IMR-90 (cell line): ENCODE measurements at regions not wholly inside any gene's neighbourhood (a gene's known extent, or its start where the extent isn't known, plus 50 kb on each side); places are given as distances from the start of the nearest gene placed in this dataset.

Source experiments
- ATAC-seq: fragments of 200-7000 bp; cut with Tn5 transposase; 2 replicates; pipeline ENCODE4 v1.9.1; 2020; ENCODE audit warnings: low read depth, mild to moderate bottlenecking, moderate library complexity
- BruUV-seq: library from RNA; stranded (reverse); fragments of 400-500 nt; replicated peaks from 2 replicates; lab custom pipeline; 2021; lab: Mats Ljungman, UMichigan
- CTCF ChIA-PET: fragments of 300-600 bp; formaldehyde crosslinking; extraction: SDS; loops from one replicate; lab custom pipeline; 2021; ENCODE audit warnings: antibody characterized with exemption; lab: Yijun Ruan, JAX
- POLR2A ChIA-PET: fragments of 300-600 bp; sonication (Branson Sonifier 250); formaldehyde crosslinking; loops from one replicate; lab custom pipeline; 2022; ENCODE audit warnings: antibody characterized with exemption; ENCODE audit not compliant: unreplicated experiment; lab: Charles Lee
- DNase-seq: peaks from one replicate; pipeline ENCODE4 v3.0.0; 2013
- H2AFZ ChIP-seq: replicated peaks from 2 replicates; pipeline ENCODE3; 2013; ENCODE audit warnings: low read length, mild to moderate bottlenecking; ENCODE audit not compliant: poor library complexity
- H2AK5ac ChIP-seq: 2 replicates; pipeline ENCODE4 v1.6.1; 2013; ENCODE audit warnings: low read depth, low read length, inconsistent platforms
- H2AK9ac ChIP-seq: replicated peaks from 2 replicates; pipeline ENCODE3; 2013; ENCODE audit warnings: mild to moderate bottlenecking, low read depth, low read length, moderate library complexity; ENCODE audit not compliant: poor library complexity
- H2BK120ac ChIP-seq: 2 replicates; pipeline ENCODE4 v1.6.1; 2013; ENCODE audit warnings: low read depth, low read length, inconsistent platforms
- H2BK15ac ChIP-seq: 3 replicates; pipeline ENCODE4 v1.6.1; 2013; ENCODE audit warnings: low read depth, low read length, inconsistent platforms
- H2BK20ac ChIP-seq: 2 replicates; pipeline ENCODE4 v1.6.1; 2013; ENCODE audit warnings: low read depth, mild to moderate bottlenecking, inconsistent platforms, low read length, moderate library complexity
- H2BK5ac ChIP-seq: 2 replicates; pipeline ENCODE4 v1.6.1; 2013; ENCODE audit warnings: mild to moderate bottlenecking, low read depth, low read length, inconsistent platforms; ENCODE audit not compliant: poor library complexity, severe bottlenecking
- H3K14ac ChIP-seq: replicated peaks from 2 replicates; pipeline ENCODE4 v1.6.1; 2013; ENCODE audit warnings: low read depth, low read length, inconsistent platforms
- H3K18ac ChIP-seq: 2 replicates; pipeline ENCODE4 v1.6.1; 2013; ENCODE audit warnings: low read depth, low read length, control low read depth
- H3K23ac ChIP-seq: 2 replicates; pipeline ENCODE4 v1.6.1; 2013; ENCODE audit warnings: low read depth, low read length, inconsistent platforms
- H3K27ac ChIP-seq: 2 replicates; pipeline ENCODE4 v1.5.1; 2013; ENCODE audit warnings: mild to moderate bottlenecking, control low read depth, low read length; ENCODE audit not compliant: insufficient read depth
- H3K27me3 ChIP-seq: 2 replicates; pipeline ENCODE4 v1.6.1; 2013; ENCODE audit warnings: low read length; ENCODE audit not compliant: control insufficient read depth, insufficient read depth
- H3K36me3 ChIP-seq: 2 replicates; pipeline ENCODE4 v1.6.1; 2013; ENCODE audit warnings: low read length, mixed read lengths; ENCODE audit not compliant: control insufficient read depth, insufficient read depth
- H3K4ac ChIP-seq: 2 replicates; pipeline ENCODE4 v1.6.1; 2013; ENCODE audit warnings: low read depth, low read length, inconsistent platforms
- H3K4me1 ChIP-seq: 2 replicates; pipeline ENCODE4 v1.6.1; 2013; ENCODE audit warnings: low read length, mixed read lengths; ENCODE audit not compliant: control insufficient read depth, insufficient read depth
- H3K4me2 ChIP-seq: 2 replicates; pipeline ENCODE4 v1.6.1; 2013; ENCODE audit warnings: low read depth, mild to moderate bottlenecking, control low read depth, low read length, moderate library complexity
- H3K4me3 ChIP-seq: 2 replicates; pipeline ENCODE4 v1.5.1; 2013; ENCODE audit warnings: low read depth, mild to moderate bottlenecking, control low read depth, low read length, moderate library complexity; ENCODE audit not compliant: insufficient read depth
- H3K56ac ChIP-seq: 2 replicates; pipeline ENCODE4 v1.6.1; 2013; ENCODE audit warnings: low read length, inconsistent platforms; ENCODE audit not compliant: insufficient read depth; ENCODE audit errors: extremely low read depth
- H3K79me1 ChIP-seq, 2 experiments: 2 replicates each; pipeline ENCODE4 v1.6.1; 2013; ENCODE audit warnings: low read length in 2 of 2, inconsistent platforms in 1 of 2, low read depth in 1 of 2
- H3K9ac ChIP-seq: 2 replicates; pipeline ENCODE4 v1.6.1; 2013; ENCODE audit warnings: low read depth, low read length, control low read depth
- H3K9me1 ChIP-seq: 2 replicates; pipeline ENCODE4 v1.6.1; 2013; ENCODE audit warnings: low read length, inconsistent platforms; ENCODE audit not compliant: insufficient read depth
- H3K9me3 ChIP-seq: 2 replicates; pipeline ENCODE4 v1.6.1; 2013; ENCODE audit warnings: low read length; ENCODE audit not compliant: control insufficient read depth, insufficient read depth
- H4K20me1 ChIP-seq: 2 replicates; pipeline ENCODE4 v1.6.1; 2013; ENCODE audit warnings: low read length, inconsistent platforms; ENCODE audit not compliant: insufficient read depth
- H4K5ac ChIP-seq: 2 replicates; pipeline ENCODE4 v1.6.1; 2013; ENCODE audit warnings: mild to moderate bottlenecking, low read depth, low read length, control low read depth
- H4K8ac ChIP-seq, 2 experiments: 2 replicates each; pipeline ENCODE4 v1.6.1; 2013; ENCODE audit warnings: low read depth in 2 of 2, low read length in 2 of 2, control low read depth in 1 of 2, inconsistent platforms in 1 of 2
- H4K91ac ChIP-seq: 2 replicates; pipeline ENCODE4 v1.6.1; 2013; ENCODE audit warnings: low read depth, low read length, inconsistent platforms; ENCODE audit not compliant: insufficient read depth
- BHLHE40 ChIP-seq: fragments of 150-350 bp; IDR thresholded peaks from 2 replicates; pipeline ENCODE4 v1.6.1; 2016; ENCODE audit warnings: mild to moderate bottlenecking, low read depth, low read length
- CEBPB ChIP-seq: IDR thresholded peaks from 2 replicates; pipeline ENCODE4 v1.6.1; 2012; ENCODE audit warnings: low read depth, low read length, improper control_type of control experiment
- CHD1 ChIP-seq: IDR thresholded peaks from 2 replicates; pipeline ENCODE4 v1.6.1; 2012; ENCODE audit warnings: low read depth, low read length, improper control_type of control experiment
- FOS ChIP-seq: fragments of 150-350 bp; IDR thresholded peaks from 2 replicates; pipeline ENCODE4 v1.6.1; 2016; ENCODE audit warnings: low read depth, low read length
- MAFK ChIP-seq: IDR thresholded peaks from 2 replicates; pipeline ENCODE4 v1.6.1; 2012; ENCODE audit warnings: low read depth, low read length, improper control_type of control experiment
- MAZ ChIP-seq: IDR thresholded peaks from 2 replicates; pipeline ENCODE4 v1.6.1; 2012; ENCODE audit warnings: low read depth, mild to moderate bottlenecking, low read length, improper control_type of control experiment, moderate library complexity, borderline replicate concordance
- MXI1 ChIP-seq: IDR thresholded peaks from 2 replicates; pipeline ENCODE4 v1.6.1; 2012; ENCODE audit warnings: low read depth, mild to moderate bottlenecking, low read length, moderate library complexity, borderline replicate concordance
- NFE2L2 ChIP-seq: fragments of 150-350 bp; IDR thresholded peaks from 2 replicates; pipeline ENCODE4 v1.6.1; 2016; ENCODE audit warnings: low read depth, mild to moderate bottlenecking, low read length
- POLR2A ChIP-seq: IDR thresholded peaks from 2 replicates; pipeline ENCODE4 v1.6.1; 2012; ENCODE audit warnings: mild to moderate bottlenecking, low read depth, low read length
- RAD21 ChIP-seq: IDR thresholded peaks from 2 replicates; pipeline ENCODE4 v1.6.1; 2012; ENCODE audit warnings: low read length, improper control_type of control experiment
- RCOR1 ChIP-seq: IDR thresholded peaks from 2 replicates; pipeline ENCODE4 v1.6.1; 2012; ENCODE audit warnings: mild to moderate bottlenecking, low read length, improper control_type of control experiment; ENCODE audit not compliant: insufficient replicate concordance
- RFX5 ChIP-seq: IDR thresholded peaks from 2 replicates; pipeline ENCODE4 v1.8.0; 2012; ENCODE audit warnings: low read depth, mild to moderate bottlenecking, low read length, moderate library complexity
- SMC3 ChIP-seq: fragments of 150-350 bp; IDR thresholded peaks from 2 replicates; pipeline ENCODE4 v1.6.1; 2016; ENCODE audit warnings: low read depth, mild to moderate bottlenecking, antibody characterized with exemption, low read length, moderate library complexity
- WGBS, 2 experiments: methylation state at CpG; one replicate each; pipeline versions ENCODE4 v1.1.5 to v1.1.7; 2013; ENCODE audit warnings: missing lambda C conversion rate in 2 of 2; ENCODE audit not compliant: insufficient read length in 1 of 2; ENCODE audit errors: extremely low coverage in 2 of 2; 5-methylcytosine and 5-hydroxymethylcytosine counted together
- dilution Hi-C: fragments of 300-500 bp; cut with HindIII; formaldehyde crosslinking; loops from one replicate; pipeline ENCODE4 v1.14.3; 2018; ENCODE audit warnings: low sequenced_read_pairs; ENCODE audit not compliant: unreplicated experiment
- in situ Hi-C: fragments of 300-500 bp; cut with MboI; formaldehyde crosslinking; loops from 3 replicates; pipeline ENCODE4 v1.14.3; 2019; ENCODE audit warnings: low sequenced_read_pairs, inconsistent platforms, mixed read lengths
- intact Hi-C: fragments of 100-400 bp; cut with micrococcal nuclease; formaldehyde crosslinking; loops from 2 replicates; pipeline ENCODE4 v1.10.0; 2022
- TF ChIP-seq, protein P1 (sequence below): fragments of 150-350 bp; IDR thresholded peaks from 2 replicates; pipeline ENCODE4 v1.6.1; 2017; ENCODE audit warnings: mild to moderate bottlenecking, antibody characterized with exemption, low read length, low read depth
- TF ChIP-seq, protein P2 (sequence below): fragments of 150-350 bp; IDR thresholded peaks from 2 replicates; pipeline ENCODE4 v1.6.1; 2016; ENCODE audit warnings: low read depth, mild to moderate bottlenecking, low read length, moderate library complexity, borderline replicate concordance
- TF ChIP-seq, protein P3 (sequence below): conservative IDR thresholded peaks from 2 replicates; pipeline ENCODE4 v1.5.1; 2012; ENCODE audit warnings: mild to moderate bottlenecking, low read depth, low read length, improper control_type of control experiment

DNA sequence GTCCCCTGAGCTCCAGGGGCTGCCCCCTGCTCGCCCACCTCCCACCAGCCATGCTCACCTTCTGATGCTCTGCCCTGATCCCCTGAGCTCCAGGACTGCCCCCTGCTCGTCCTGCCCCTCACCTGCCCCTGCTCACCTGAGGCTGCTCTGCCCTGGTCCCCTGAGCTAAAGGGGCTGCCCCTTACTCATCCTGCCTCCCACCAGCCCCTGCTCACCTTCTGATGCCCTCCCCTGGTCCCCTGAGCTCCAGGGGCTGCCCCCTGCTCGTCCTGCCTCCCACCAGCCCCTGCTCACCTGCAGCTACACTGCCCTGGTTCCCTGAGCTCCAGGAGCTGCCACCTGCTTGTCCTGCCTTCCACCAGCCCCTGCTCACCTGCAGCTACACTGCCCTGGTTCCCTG, 247.2 kb downstream of the TMEM121 start:
- DNase-seq (no peak), ATAC-seq (no peak)
- dilution Hi-C loops (no loop called here), intact Hi-C loops (no loop called here), in situ Hi-C loops (no loop called here)
- Histone ChIP-seq H2BK5ac (no peak overlapping the region), H2BK20ac (no peak overlapping the region), H3K36me3 (no peaks in the 10 kb centered on the region), H3K27ac (no peak overlapping the region), H2AFZ (no peak overlapping the region), H3K4ac (no peak overlapping the region), H2AK9ac (no peak overlapping the region), H3K9me1 (no peaks in the 10 kb centered on the region), H3K9ac (no peak overlapping the region), H3K4me3 (no peak overlapping the region), H3K14ac (no peak overlapping the region), H3K9me3 (peaks cover 14% of the 10 kb centered on the region), H4K8ac (no peak overlapping the region), H3K18ac (no peak overlapping the region), H3K4me2 (no peak overlapping the region), H4K20me1 (no peaks in the 10 kb centered on the region), H2AK5ac (no peak overlapping the region), H3K27me3 (no peaks in the 10 kb centered on the region), H3K23ac (no peak overlapping the region), H3K79me1 (no peaks in the 10 kb centered on the region), H4K91ac (no peak overlapping the region), H3K56ac (no peak overlapping the region), H3K4me1 (no peaks in the 10 kb centered on the region), H2BK15ac (no peak overlapping the region), H4K5ac (no peak overlapping the region), H2BK120ac (no peak overlapping the region)
- ChIA-PET CTCF (no interaction called here), POLR2A (no interaction called here)
- no TSS peak for BruUV-seq
- TF ChIP-seq MAZ (no peak), BHLHE40 (no peak), RAD21 (no peak), CEBPB (no peak), RFX5 (no peak), CHD1 (no peak), SMC3 (no peak), MAFK (no peak), NFE2L2 (no peak), FOS (no peak), MXI1 (no peak), RCOR1 (no peak), POLR2A (no peak)
- TF ChIP-seq, protein P1, sequence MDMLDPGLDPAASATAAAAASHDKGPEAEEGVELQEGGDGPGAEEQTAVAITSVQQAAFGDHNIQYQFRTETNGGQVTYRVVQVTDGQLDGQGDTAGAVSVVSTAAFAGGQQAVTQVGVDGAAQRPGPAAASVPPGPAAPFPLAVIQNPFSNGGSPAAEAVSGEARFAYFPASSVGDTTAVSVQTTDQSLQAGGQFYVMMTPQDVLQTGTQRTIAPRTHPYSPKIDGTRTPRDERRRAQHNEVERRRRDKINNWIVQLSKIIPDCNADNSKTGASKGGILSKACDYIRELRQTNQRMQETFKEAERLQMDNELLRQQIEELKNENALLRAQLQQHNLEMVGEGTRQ = no peak
- TF ChIP-seq, protein P2, sequence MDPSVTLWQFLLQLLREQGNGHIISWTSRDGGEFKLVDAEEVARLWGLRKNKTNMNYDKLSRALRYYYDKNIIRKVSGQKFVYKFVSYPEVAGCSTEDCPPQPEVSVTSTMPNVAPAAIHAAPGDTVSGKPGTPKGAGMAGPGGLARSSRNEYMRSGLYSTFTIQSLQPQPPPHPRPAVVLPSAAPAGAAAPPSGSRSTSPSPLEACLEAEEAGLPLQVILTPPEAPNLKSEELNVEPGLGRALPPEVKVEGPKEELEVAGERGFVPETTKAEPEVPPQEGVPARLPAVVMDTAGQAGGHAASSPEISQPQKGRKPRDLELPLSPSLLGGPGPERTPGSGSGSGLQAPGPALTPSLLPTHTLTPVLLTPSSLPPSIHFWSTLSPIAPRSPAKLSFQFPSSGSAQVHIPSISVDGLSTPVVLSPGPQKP = no peak
- TF ChIP-seq, protein P3, sequence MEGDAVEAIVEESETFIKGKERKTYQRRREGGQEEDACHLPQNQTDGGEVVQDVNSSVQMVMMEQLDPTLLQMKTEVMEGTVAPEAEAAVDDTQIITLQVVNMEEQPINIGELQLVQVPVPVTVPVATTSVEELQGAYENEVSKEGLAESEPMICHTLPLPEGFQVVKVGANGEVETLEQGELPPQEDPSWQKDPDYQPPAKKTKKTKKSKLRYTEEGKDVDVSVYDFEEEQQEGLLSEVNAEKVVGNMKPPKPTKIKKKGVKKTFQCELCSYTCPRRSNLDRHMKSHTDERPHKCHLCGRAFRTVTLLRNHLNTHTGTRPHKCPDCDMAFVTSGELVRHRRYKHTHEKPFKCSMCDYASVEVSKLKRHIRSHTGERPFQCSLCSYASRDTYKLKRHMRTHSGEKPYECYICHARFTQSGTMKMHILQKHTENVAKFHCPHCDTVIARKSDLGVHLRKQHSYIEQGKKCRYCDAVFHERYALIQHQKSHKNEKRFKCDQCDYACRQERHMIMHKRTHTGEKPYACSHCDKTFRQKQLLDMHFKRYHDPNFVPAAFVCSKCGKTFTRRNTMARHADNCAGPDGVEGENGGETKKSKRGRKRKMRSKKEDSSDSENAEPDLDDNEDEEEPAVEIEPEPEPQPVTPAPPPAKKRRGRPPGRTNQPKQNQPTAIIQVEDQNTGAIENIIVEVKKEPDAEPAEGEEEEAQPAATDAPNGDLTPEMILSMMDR = no peak
- WGBS, 2 experiments = 0% methylated on average over 1 of the region's 3 CpGs; no CpG with 5 or more reads in 1 of the 2 experiments
